HCT116 (cell line): ENCODE measurements at regions not wholly inside any gene's neighbourhood (a gene's known extent, or its start where the extent isn't known, plus 50 kb on each side); places are given as distances from the start of the nearest gene placed in this dataset.

Source experiments
- ATAC-seq: fragments of 200-7000 bp; cut with Tn5 transposase; 2 replicates; pipeline ENCODE4 v1.9.1; 2020; ENCODE audit warnings: mild to moderate bottlenecking, moderate library complexity
- BruUV-seq: library from RNA; stranded (reverse); fragments of 400-500 nt; replicated peaks from 2 replicates; lab custom pipeline; 2021; lab: Mats Ljungman, UMichigan
- CTCF ChIA-PET: fragments of 300-600 bp; sonication (Branson Sonifier 250); formaldehyde crosslinking; loops from one replicate; lab custom pipeline; 2021; ENCODE audit warnings: antibody characterized with exemption; lab: Charles Lee
- POLR2A ChIA-PET: fragments of 300-600, 350-600 bp; sonication (Branson Sonifier 250); formaldehyde crosslinking; loops from one replicate; lab custom pipeline; 2021; ENCODE audit warnings: antibody characterized with exemption; lab: Charles Lee
- RAD21 ChIA-PET, 2 experiments: fragments of 300-600 bp; sonication (Branson Sonifier 250); formaldehyde crosslinking; loops; one replicate each; lab custom pipeline; 2023; ENCODE audit warnings: low total read pairs in 2 of 2; ENCODE audit not compliant: uncharacterized antibody in 2 of 2, unreplicated experiment in 2 of 2, low non-redundant PET in 1 of 2; lab: Charles Lee
- DNase-seq: peaks from one replicate; pipeline ENCODE4 v3.0.0-alpha.2; 2010; ENCODE audit warnings: low read depth, low spot score
- H2AFZ ChIP-seq: fragments of 200-600 bp; shearing (Covaris generic), sonication (generic); 2 replicates; pipeline ENCODE4 v1.6.1; 2017; ENCODE audit warnings: low read depth, mixed run types, mixed read lengths, antibody characterized with exemption, low read length; ENCODE audit not compliant: poor library complexity, severe bottlenecking
- H3K27ac ChIP-seq: 2 replicates; pipeline ENCODE4 v1.5.1; 2012; ENCODE audit warnings: low read depth, low read length
- H3K27me3 ChIP-seq: fragments of 200-600 bp; sonication (generic); 2 replicates; pipeline ENCODE4 v1.6.1; 2016; ENCODE audit warnings: mixed run types, low read length, mixed read lengths; ENCODE audit not compliant: insufficient read depth
- H3K36me3 ChIP-seq, 2 experiments: fragments of 200-500 bp in 1 of 2; fragments of 200-600 bp in 1 of 2; sonication (Bioruptor generic) in 1 of 2; sonication (generic) in 1 of 2; 2 replicates each; pipeline versions ENCODE4 v1.5.1 to v1.6.1; 2014 to 2016; ENCODE audit warnings: low read length in 2 of 2, inconsistent platforms in 1 of 2, mixed read lengths in 1 of 2, mixed run types in 1 of 2; ENCODE audit not compliant: insufficient read depth in 2 of 2, control insufficient read depth in 1 of 2
- H3K4me1 ChIP-seq, 2 experiments: fragments of 200-600 bp in 1 of 2; sonication (generic) in 1 of 2; 2 replicates each; pipeline versions ENCODE4 v1.5.1 to v1.6.1; 2012 to 2017; ENCODE audit warnings: low read length in 2 of 2, inconsistent platforms in 1 of 2, mild to moderate bottlenecking in 1 of 2, mixed read lengths in 1 of 2, mixed run types in 1 of 2, moderate library complexity in 1 of 2; ENCODE audit not compliant: insufficient read depth in 2 of 2, control insufficient read depth in 1 of 2
- H3K4me2 ChIP-seq: fragments of 200-600 bp; sonication (generic); 2 replicates; pipeline ENCODE4 v1.6.1; 2017; ENCODE audit warnings: mixed run types, low read length, mixed read lengths
- H3K4me3 ChIP-seq, 2 experiments: fragments of 200-600 bp in 1 of 2; sonication (generic) in 1 of 2; replicated peaks in 1 of 2; 2 replicates each; pipeline ENCODE4 v1.5.1; 2011 to 2016; ENCODE audit warnings: low read length in 2 of 2, control low read depth in 1 of 2, low read depth in 1 of 2, mild to moderate bottlenecking in 1 of 2, mixed read lengths in 1 of 2, mixed run types in 1 of 2
- H3K79me2 ChIP-seq: fragments of 200-600 bp; sonication (generic); 2 replicates; pipeline ENCODE4 v1.6.1; 2017; ENCODE audit warnings: mild to moderate bottlenecking, mixed run types, low read length, moderate library complexity, mixed read lengths; ENCODE audit not compliant: insufficient read depth
- H3K9ac ChIP-seq: fragments of 200-600 bp; sonication (generic); 2 replicates; pipeline ENCODE4 v1.6.1; 2016; ENCODE audit warnings: low read length, mixed read lengths
- H3K9me2 ChIP-seq: fragments of 200-600 bp; sonication (generic), shearing (Covaris generic); 2 replicates; pipeline ENCODE4 v1.6.1; 2017; ENCODE audit warnings: mixed run types, mild to moderate bottlenecking, moderate library complexity; ENCODE audit not compliant: insufficient read depth
- H3K9me3 ChIP-seq, 2 experiments: fragments of 200-500 bp in 1 of 2; fragments of 200-600 bp in 1 of 2; sonication (Bioruptor generic) in 1 of 2; sonication (generic) in 1 of 2; 2 replicates each; pipeline ENCODE4 v1.6.1; 2014 to 2017; ENCODE audit warnings: low read length in 2 of 2, mixed read lengths in 2 of 2, inconsistent platforms in 1 of 2, low read depth in 1 of 2, mild to moderate bottlenecking in 1 of 2, mixed run types in 1 of 2, moderate library complexity in 1 of 2; ENCODE audit not compliant: control insufficient read depth in 1 of 2, insufficient read depth in 1 of 2
- H4K20me1 ChIP-seq: fragments of 200-600 bp; sonication (generic), shearing (Covaris generic); 2 replicates; pipeline ENCODE4 v1.6.1; 2017; ENCODE audit warnings: mixed run types, mild to moderate bottlenecking, moderate library complexity; ENCODE audit not compliant: insufficient read depth
- ATF3 ChIP-seq: IDR thresholded peaks from 2 replicates; pipeline ENCODE4 v1.6.1; 2012
- CEBPB ChIP-seq: IDR thresholded peaks from 2 replicates; pipeline ENCODE4 v1.6.1; 2012; ENCODE audit warnings: low read depth
- CTCF ChIP-seq, 3 experiments: fragments of 200-600 bp in 1 of 3; sonication (generic) in 1 of 3; IDR thresholded peaks in 2 of 3; conservative IDR thresholded peaks in 1 of 3; 2 replicates each; pipeline ENCODE4 v1.5.1; 2012 to 2017; ENCODE audit warnings: low read depth in 2 of 3, low read length in 2 of 3, antibody characterized with exemption in 1 of 3, borderline replicate concordance in 1 of 3, control low read depth in 1 of 3, mild to moderate bottlenecking in 1 of 3, mixed read lengths in 1 of 3, mixed run types in 1 of 3, moderate library complexity in 1 of 3; ENCODE audit not compliant: insufficient read depth in 1 of 3
- EGR1 ChIP-seq: IDR thresholded peaks from 2 replicates; pipeline ENCODE4 v1.6.1; 2012; ENCODE audit warnings: low read depth
- ELF1 ChIP-seq: IDR thresholded peaks from 2 replicates; pipeline ENCODE4 v1.6.1; 2012; ENCODE audit warnings: low read depth, borderline replicate concordance
- FOSL1 ChIP-seq: IDR thresholded peaks from 2 replicates; pipeline ENCODE4 v1.6.1; 2012; ENCODE audit warnings: low read depth
- POLR2A ChIP-seq: IDR thresholded peaks from 2 replicates; pipeline ENCODE4 v1.7.0; 2011; ENCODE audit warnings: borderline replicate concordance; ENCODE audit not compliant: insufficient read depth, insufficient read length; ENCODE audit errors: extremely low read depth
- POLR2AphosphoS5 ChIP-seq: IDR thresholded peaks from 2 replicates; pipeline ENCODE4 v1.6.1; 2011; ENCODE audit warnings: mild to moderate bottlenecking, low read depth, low read length, moderate library complexity
- RAD21 ChIP-seq: IDR thresholded peaks from 2 replicates; pipeline ENCODE4 v1.6.1; 2012; ENCODE audit warnings: low read depth, mild to moderate bottlenecking
- SP1 ChIP-seq: IDR thresholded peaks from 2 replicates; pipeline ENCODE4 v1.6.1; 2012; ENCODE audit warnings: low read depth
- TCF7L2 ChIP-seq: IDR thresholded peaks from 2 replicates; pipeline ENCODE4 v1.7.0; 2011; ENCODE audit warnings: borderline replicate concordance, inconsistent platforms; ENCODE audit not compliant: insufficient read depth, insufficient read length; ENCODE audit errors: extremely low read depth
- ZBTB33 ChIP-seq: IDR thresholded peaks from 2 replicates; pipeline ENCODE4 v1.6.1; 2011; ENCODE audit warnings: mild to moderate bottlenecking, low read length, moderate library complexity; ENCODE audit not compliant: insufficient replicate concordance; ENCODE audit errors: extremely low read depth
- ZFX ChIP-seq: fragments of 450-650 bp; IDR thresholded peaks from 2 replicates; pipeline ENCODE4 v1.6.1; 2017
- intact Hi-C: fragments of 100-400 bp; cut with micrococcal nuclease; formaldehyde crosslinking; loops from 2 replicates; pipeline ENCODE4 v1.10.0; 2022

- H3K36me3 ChIP-seq: no peaks in the 10 kb centered on the region
- no peak overlapping the region for H3K4me3 ChIP-seq
- intact Hi-C loops: no loop called here
- no peak overlapping the region for H3K4me2 ChIP-seq
- no peak overlapping the region for H3K9ac ChIP-seq
- ChIA-PET POLR2A (no interaction called here), CTCF (no interaction called here), RAD21 (no interaction called here)
- H2AFZ ChIP-seq: no peak overlapping the region
- peaks cover 9 to 10% of the 10 kb centered on the region in 2 experiments; a peak in 2 of 4 replicates for H3K9me3 ChIP-seq
- no peak for TF ChIP-seq FOSL1
- TF ChIP-seq CEBPB: no peak
- TF ChIP-seq ZBTB33: no peak
- no peak for TF ChIP-seq EGR1
- no peak for TF ChIP-seq ZFX
- no peak for TF ChIP-seq POLR2A
- no peak for TF ChIP-seq POLR2AphosphoS5
- TF ChIP-seq ELF1: no peak
- no peak for TF ChIP-seq SP1
- no peak for TF ChIP-seq TCF7L2
- ATAC-seq (no peak), DNase-seq (no peak)
- no peaks in the 10 kb centered on the region for H3K9me2 ChIP-seq
- BruUV-seq: no TSS peak
- H4K20me1 ChIP-seq: no peaks in the 10 kb centered on the region
- H3K4me1 ChIP-seq: no peaks in the 10 kb centered on the region
- no peaks in the 10 kb centered on the region for H3K79me2 ChIP-seq
- no peaks in the 10 kb centered on the region for H3K27me3 ChIP-seq
- no peak overlapping the region for H3K27ac ChIP-seq
These were observed 243.1 kb upstream of the ADARB2 start for GRCh38 chr10:1980459-1980858.

GRCh38 chr10:1978584-1978983, 241.3 kb upstream of the ADARB2 start:
- POLR2A ChIA-PET: no interaction called here
- no peaks in the 10 kb centered on the region for H3K9me2 ChIP-seq
- no peaks in the 10 kb centered on the region for H4K20me1 ChIP-seq
- H3K9me3 ChIP-seq: peaks cover 9 to 16% of the 10 kb centered on the region in 2 experiments; a peak in 2 of 4 replicates
- no peak overlapping the region for H3K4me3 ChIP-seq
- no TSS peak for BruUV-seq
- intact Hi-C loops: no loop called here
- no peak overlapping the region for H3K9ac ChIP-seq
- no peaks in the 10 kb centered on the region for H3K27me3 ChIP-seq
- TF ChIP-seq RAD21 (no peak), POLR2A (no peak), ATF3 (no peak), EGR1 (no peak), CTCF (IDR thresholded peaks at IDR 0.05 in 2 of 3, conservative IDR thresholded peaks at IDR 0.05 in 1 of 3; ENCODE audit: borderline replicate concordance in 1 of 3, insufficient read depth in 1 of 3, low read depth in 2 of 3, low read length in 2 of 3) (no peak)
- TF ChIP-seq, all 23 proteins: peak for 0
- ChIA-PET RAD21 (no interaction called here), CTCF (no interaction called here)
- H3K4me1 ChIP-seq: no peaks in the 10 kb centered on the region
- no peak for ATAC-seq
- H3K79me2 ChIP-seq: no peaks in the 10 kb centered on the region
- H3K27ac ChIP-seq: no peak overlapping the region
- H3K36me3 ChIP-seq: no peaks in the 10 kb centered on the region
- H3K4me2 ChIP-seq: no peak overlapping the region
- DNase-seq: no peak
- no peak overlapping the region for H2AFZ ChIP-seq
